ENCODE measurements at regions not wholly inside any gene's neighbourhood (a gene's known extent, or its start where the extent isn't known, plus 50 kb on each side); places are given as distances from the start of the nearest gene placed in this dataset.

GRCh38 chr15:93324186-93324975, 235.4 kb upstream of the RGMA start:
- no peak overlapping the region for H2BK20ac ChIP-seq (ENCODE audit: low read length)
- H2BK5ac ChIP-seq (ENCODE audit: low read depth, low read length) = no peak overlapping the region
- H4K5ac ChIP-seq (ENCODE audit: insufficient read length, low read depth, low read length) = no peak overlapping the region
- H3K4me3 ChIP-seq (ENCODE audit: extremely low read depth in 1 of 4, insufficient read depth in 2 of 4, low read depth in 3 of 4, low read length in 4 of 4) = no peak overlapping the region
- H2BK12ac ChIP-seq (ENCODE audit: low read depth, low read length) = no peak overlapping the region
- no peak overlapping the region for H2BK120ac ChIP-seq (replicated peaks; ENCODE audit: low read depth, low read length)
- no peaks in the 10 kb centered on the region; a peak in 1 of 8 replicates for H3K36me3 ChIP-seq (ENCODE audit: control insufficient read depth in 2 of 4, insufficient read depth in 4 of 4, low read length in 3 of 4)
- WGBS, 2 experiments (ENCODE audit: extremely low coverage in 1 of 2, insufficient coverage in 1 of 2, insufficient read length in 1 of 2, insufficient replicate concordance in 2 of 2, low coverage in 1 of 2, low lambda C conversion rate in 2 of 2, missing lambda C conversion rate in 1 of 2) = 88% methylated on average over 5 of the region's 5 CpGs; no CpG with 5 or more reads in 1 of the 2 experiments
- ChIA-PET CTCF (ENCODE audit: partially characterized antibody) (no interaction called here), POLR2A (ENCODE audit: partially characterized antibody) (no interaction called here)
- H4K91ac ChIP-seq (replicated peaks; ENCODE audit: insufficient read length, low read length) = no peak overlapping the region
- no peaks in the 10 kb centered on the region for H3K23me2 ChIP-seq (ENCODE audit: low read depth, low read length)
- no peak for DNase-seq (ENCODE audit: low read depth in 1 of 2, low spot score in 2 of 2)
- H4K8ac ChIP-seq (ENCODE audit: extremely low read depth, insufficient read depth, low read length) = no peak overlapping the region
- no peak overlapping the region for H3K4ac ChIP-seq (replicated peaks; ENCODE audit: insufficient read length, low read depth, low read length)
- H3K23ac ChIP-seq (ENCODE audit: insufficient read length) = no peak overlapping the region
- no peak for FAIRE-seq
- H3K27me3 ChIP-seq (replicated peaks in 1 of 4; ENCODE audit: control insufficient read depth in 3 of 4, extremely low read depth in 1 of 4, insufficient read depth in 3 of 4, low read length in 3 of 4) = peaks cover 0 to 2% (median under 1%) of the 10 kb centered on the region in 4 experiments; a peak in 5 of 7 replicates
- H4K20me1 ChIP-seq (replicated peaks in 1 of 2; ENCODE audit: control insufficient read depth in 1 of 2, insufficient read depth in 2 of 2, low read length in 2 of 2) = no peaks in the 10 kb centered on the region
- H3K79me1 ChIP-seq (ENCODE audit: low read depth, low read length) = no peaks in the 10 kb centered on the region
- no peaks in the 10 kb centered on the region for H3K9me3 ChIP-seq (ENCODE audit: insufficient read depth in 2 of 2, low read depth in 1 of 2, low read length in 1 of 2)
- no peak overlapping the region for H3K18ac ChIP-seq (ENCODE audit: extremely low read depth, low read length)
- H2AK5ac ChIP-seq (ENCODE audit: low read depth, low read length) = no peak overlapping the region
- peaks cover 4 to 14% (median 8%) of the 10 kb centered on the region in 4 experiments; a peak in 5 of 7 replicates for H3K4me1 ChIP-seq (replicated peaks in 1 of 4; ENCODE audit: control insufficient read depth in 3 of 4, insufficient read depth in 4 of 4, low read length in 3 of 4)
- H3K4me2 ChIP-seq (ENCODE audit: insufficient read depth in 1 of 2, low read depth in 2 of 2, low read length in 2 of 2) = no peak overlapping the region
- no peak overlapping the region for H3K9ac ChIP-seq (replicated peaks in 1 of 4; ENCODE audit: extremely low read depth in 1 of 4, low read depth in 3 of 4, low read length in 3 of 4)
- H3K14ac ChIP-seq (ENCODE audit: insufficient read length) = no peak overlapping the region
- H3K27ac ChIP-seq (ENCODE audit: low read depth, low read length) = no peak overlapping the region
- no peak overlapping the region for H3K56ac ChIP-seq (replicated peaks; ENCODE audit: insufficient read length, low read depth, low read length)
- no peak overlapping the region for H2AFZ ChIP-seq (ENCODE audit: low read length)
- no peaks in the 10 kb centered on the region for H3K79me2 ChIP-seq (ENCODE audit: control insufficient read depth in 1 of 2, insufficient read depth in 2 of 2, low read length in 2 of 2)
- H2BK15ac ChIP-seq (ENCODE audit: low read length) = no peak overlapping the region
- TF ChIP-seq ATF2 (IDR thresholded peaks at IDR 0.05; ENCODE audit: low read length) = no peak
- TF ChIP-seq TCF12 (IDR thresholded peaks at IDR 0.05; ENCODE audit: low read depth, low read length) = no peak
- no peak for TF ChIP-seq TAF1 (IDR thresholded peaks at IDR 0.05; ENCODE audit: low read depth, low read length)
- no peak for TF ChIP-seq BCL11A (IDR thresholded peaks at IDR 0.05; ENCODE audit: low read depth in 2 of 2, low read length in 2 of 2)
- no peak for TF ChIP-seq PHF8 (conservative IDR thresholded peaks at IDR 0.05; ENCODE audit: low read depth, low read length)
- no peak for TF ChIP-seq TEAD4 (IDR thresholded peaks at IDR 0.05; ENCODE audit: low read depth, low read length)
- TF ChIP-seq MAX (IDR thresholded peaks at IDR 0.05) = no peak
- TF ChIP-seq JUN (IDR thresholded peaks at IDR 0.05; ENCODE audit: low read depth, low read length) = no peak
- no peak for TF ChIP-seq SP4 (IDR thresholded peaks at IDR 0.05; ENCODE audit: low read length)
- no peak for TF ChIP-seq ASH2L (IDR thresholded peaks at IDR 0.05; ENCODE audit: low read length)
- no peak for TF ChIP-seq TBP (IDR thresholded peaks at IDR 0.05; ENCODE audit: low read depth, low read length)
- no peak for TF ChIP-seq CHD1 (IDR thresholded peaks at IDR 0.05; ENCODE audit: low read depth, low read length)
- TF ChIP-seq YY1 (IDR thresholded peaks at IDR 0.05; ENCODE audit: low read depth, low read length) = no peak

Data from H1 (cell line).